ENCODE measurements at regions not wholly inside any gene's neighbourhood (a gene's known extent, or its start where the extent isn't known, plus 50 kb on each side); places are given as distances from the start of the nearest gene placed in this dataset.

DNA sequence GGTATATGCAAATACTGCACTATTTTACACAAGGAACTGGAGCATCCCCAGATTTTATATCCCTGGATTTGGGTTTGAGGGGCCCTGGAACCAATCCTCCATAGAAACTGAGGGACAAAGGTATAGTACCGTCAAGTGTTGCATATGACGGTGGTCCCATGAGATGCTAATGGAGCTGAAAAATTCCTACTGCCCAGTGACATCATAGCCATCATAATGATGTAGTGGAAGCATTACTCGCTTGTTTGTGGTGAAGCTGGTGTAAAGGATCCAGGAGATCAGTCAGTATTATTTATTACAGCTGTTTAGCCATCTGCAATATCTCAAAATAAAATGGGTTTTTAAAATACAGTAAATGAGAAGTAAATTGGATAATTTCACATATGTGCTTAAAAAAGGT is 496.6 kb upstream of the HS6ST1 start:
- TF ChIP-seq EP300 (IDR thresholded peaks at IDR 0.05; ENCODE audit: borderline replicate concordance in 1 of 2, low read depth in 1 of 2, low read length in 1 of 2) = no peak
- no peak for TF ChIP-seq CTCF (IDR thresholded peaks at IDR 0.05)
- TF ChIP-seq SMC3 (IDR thresholded peaks at IDR 0.05; ENCODE audit: low read depth, low read length) = no peak
- TF ChIP-seq ELF1 (IDR thresholded peaks at IDR 0.05) = no peak
- no peak for TF ChIP-seq GABPA (IDR thresholded peaks at IDR 0.05; ENCODE audit: low read depth)
- TF ChIP-seq TAF1 (IDR thresholded peaks at IDR 0.05; ENCODE audit: borderline replicate concordance, low read depth, low read length) = no peak
- TF ChIP-seq YY1 (IDR thresholded peaks at IDR 0.05; ENCODE audit: low read depth) = no peak

Data from SK-N-SH (cell line).